ENCODE measurements at regions not wholly inside any gene's neighbourhood (a gene's known extent, or its start where the extent isn't known, plus 50 kb on each side); places are given as distances from the start of the nearest gene placed in this dataset.
A peak's percentile ranks its signal among the peaks of the same experiment; 100 is the strongest.

DNA sequence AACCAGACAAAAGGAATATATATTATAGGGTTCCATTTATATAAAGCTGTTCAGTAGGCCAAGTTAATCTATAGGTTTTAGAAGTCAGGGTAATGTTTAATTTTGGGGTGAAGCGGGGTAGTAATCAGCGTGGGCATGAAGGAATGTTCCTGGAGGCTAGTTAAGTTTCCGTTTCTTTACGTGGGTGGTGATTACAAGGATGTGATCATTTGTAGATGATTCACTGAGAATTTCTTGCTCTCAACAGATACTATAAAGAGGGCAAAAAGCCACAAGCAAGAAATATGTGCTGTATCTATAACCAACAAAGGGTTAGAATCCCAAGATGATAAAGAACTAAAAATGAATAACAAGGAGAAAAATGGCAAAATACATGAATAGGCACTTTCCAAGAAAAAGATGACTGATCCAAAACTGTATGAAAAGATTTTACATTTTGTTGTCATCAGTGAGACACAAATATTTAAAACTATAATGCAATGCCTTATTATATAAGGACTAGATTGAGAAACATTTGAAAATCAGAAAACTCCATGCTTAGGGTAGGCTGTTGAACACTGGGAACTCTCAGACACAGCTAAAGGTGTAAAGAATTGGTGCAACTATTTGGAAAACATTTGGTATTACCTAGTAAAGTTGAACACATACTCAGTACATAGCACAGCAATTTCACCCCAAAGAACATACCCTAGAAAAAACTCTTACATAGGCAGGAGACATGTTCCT is 224.3 kb upstream of the S1PR3 start:
- FAIRE-seq = peak; percentile 7
- WGBS (ENCODE audit: missing lambda C conversion rate) = 10% methylated on average over 4 of the region's 4 CpGs
- Histone ChIP-seq H3K4me3 (no peak overlapping the region), H3K9me3 (peaks cover 12% of the 10 kb centered on the region; the same call in 1 of the 3 replicates), H3K27ac (peak overlapping the region; percentile 56 to 64), H3K4me1 (peaks cover 26% of the 10 kb centered on the region), H3K4me2 (peak overlapping the region; percentile 52)
- peak; percentile 31; the same call in 1 of the 2 replicates for TF ChIP-seq GATA3 (IDR thresholded peaks at IDR 0.05; ENCODE audit: borderline replicate concordance)
- TF ChIP-seq, protein P1, sequence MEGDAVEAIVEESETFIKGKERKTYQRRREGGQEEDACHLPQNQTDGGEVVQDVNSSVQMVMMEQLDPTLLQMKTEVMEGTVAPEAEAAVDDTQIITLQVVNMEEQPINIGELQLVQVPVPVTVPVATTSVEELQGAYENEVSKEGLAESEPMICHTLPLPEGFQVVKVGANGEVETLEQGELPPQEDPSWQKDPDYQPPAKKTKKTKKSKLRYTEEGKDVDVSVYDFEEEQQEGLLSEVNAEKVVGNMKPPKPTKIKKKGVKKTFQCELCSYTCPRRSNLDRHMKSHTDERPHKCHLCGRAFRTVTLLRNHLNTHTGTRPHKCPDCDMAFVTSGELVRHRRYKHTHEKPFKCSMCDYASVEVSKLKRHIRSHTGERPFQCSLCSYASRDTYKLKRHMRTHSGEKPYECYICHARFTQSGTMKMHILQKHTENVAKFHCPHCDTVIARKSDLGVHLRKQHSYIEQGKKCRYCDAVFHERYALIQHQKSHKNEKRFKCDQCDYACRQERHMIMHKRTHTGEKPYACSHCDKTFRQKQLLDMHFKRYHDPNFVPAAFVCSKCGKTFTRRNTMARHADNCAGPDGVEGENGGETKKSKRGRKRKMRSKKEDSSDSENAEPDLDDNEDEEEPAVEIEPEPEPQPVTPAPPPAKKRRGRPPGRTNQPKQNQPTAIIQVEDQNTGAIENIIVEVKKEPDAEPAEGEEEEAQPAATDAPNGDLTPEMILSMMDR (IDR thresholded peaks at IDR 0.05) = no peak
- TF ChIP-seq PHF8 (IDR thresholded peaks at IDR 0.05; ENCODE audit: borderline replicate concordance, low read depth) = no peak
- TF ChIP-seq BHLHE40 (IDR thresholded peaks at IDR 0.05; ENCODE audit: low read depth, low read length) = no peak
- no peak for TF ChIP-seq HOXB13 (CRISPR knock-in tag; IDR thresholded peaks at IDR 0.05; ENCODE audit: low read depth)
- TF ChIP-seq FOSL2 (IDR thresholded peaks at IDR 0.05) = no peak
- TF ChIP-seq FOSL2 (CRISPR knock-in tag; IDR thresholded peaks at IDR 0.05) = peak; percentile 61; the same call in 1 of the 2 replicates
- peak; percentile 57 for TF ChIP-seq MAFK (IDR thresholded peaks at IDR 0.05; ENCODE audit: partially characterized antibody)
- TF ChIP-seq ESRRA (IDR thresholded peaks at IDR 0.05; ENCODE audit: borderline replicate concordance, low read length) = no peak
- no peak for TF ChIP-seq USF2 (IDR thresholded peaks at IDR 0.05)
- TF ChIP-seq KDM1A (IDR thresholded peaks at IDR 0.05; ENCODE audit: low read depth) = no peak
- no peak for TF ChIP-seq NFE2L2 (conservative IDR thresholded peaks at IDR 0.05; ENCODE audit: low read length)
- no peak for TF ChIP-seq ZFP36 (IDR thresholded peaks at IDR 0.05; ENCODE audit: borderline replicate concordance, partially characterized antibody)
- no peak for TF ChIP-seq POLR2A (IDR thresholded peaks at IDR 0.05; ENCODE audit: low read length)
- no peak for TF ChIP-seq EHF (CRISPR knock-in tag; IDR thresholded peaks at IDR 0.05)
- POLR2A ChIA-PET = no interaction called here
- CTCF ChIA-PET = no interaction called here
- peak in 1 of 2 experiments; percentile 38 for DNase-seq (ENCODE audit: low read depth in 1 of 2, low spot score in 1 of 2)
- peak in 1 of 2 experiments; percentile 70; a peak in 3 of 6 replicates for ATAC-seq

- ATAC-seq (peak in 1 of 2 experiments; percentile 31; a peak in 1 of 6 replicates), FAIRE-seq (no peak), DNase-seq (ENCODE audit: low read depth in 1 of 2, low spot score in 1 of 2) (no peak)
- Histone ChIP-seq H3K4me1 (peaks cover 31% of the 10 kb centered on the region), H3K9me3 (peaks cover 12% of the 10 kb centered on the region; the same call in 1 of the 3 replicates), H3K4me3 (no peak overlapping the region), H3K4me2 (peak overlapping the region; percentile 52), H3K27ac (peak overlapping the region; percentile 56 to 64; a peak in 5 of 6 replicates)
- ChIA-PET CTCF (no interaction called here), POLR2A (no interaction called here)
- TF ChIP-seq PBX3 (IDR thresholded peaks at IDR 0.05) = no peak
- TF ChIP-seq ZFP36 (IDR thresholded peaks at IDR 0.05; ENCODE audit: borderline replicate concordance, partially characterized antibody) = no peak
- TF ChIP-seq RFX5 (IDR thresholded peaks at IDR 0.05) = no peak
- no peak for TF ChIP-seq KDM1A (IDR thresholded peaks at IDR 0.05; ENCODE audit: low read depth)
- TF ChIP-seq, protein P2, sequence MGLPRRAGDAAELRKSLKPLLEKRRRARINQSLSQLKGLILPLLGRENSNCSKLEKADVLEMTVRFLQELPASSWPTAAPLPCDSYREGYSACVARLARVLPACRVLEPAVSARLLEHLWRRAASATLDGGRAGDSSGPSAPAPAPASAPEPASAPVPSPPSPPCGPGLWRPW (IDR thresholded peaks at IDR 0.05) = no peak
- TF ChIP-seq KDM5A (IDR thresholded peaks at IDR 0.05) = no peak
- TF ChIP-seq, protein P3, sequence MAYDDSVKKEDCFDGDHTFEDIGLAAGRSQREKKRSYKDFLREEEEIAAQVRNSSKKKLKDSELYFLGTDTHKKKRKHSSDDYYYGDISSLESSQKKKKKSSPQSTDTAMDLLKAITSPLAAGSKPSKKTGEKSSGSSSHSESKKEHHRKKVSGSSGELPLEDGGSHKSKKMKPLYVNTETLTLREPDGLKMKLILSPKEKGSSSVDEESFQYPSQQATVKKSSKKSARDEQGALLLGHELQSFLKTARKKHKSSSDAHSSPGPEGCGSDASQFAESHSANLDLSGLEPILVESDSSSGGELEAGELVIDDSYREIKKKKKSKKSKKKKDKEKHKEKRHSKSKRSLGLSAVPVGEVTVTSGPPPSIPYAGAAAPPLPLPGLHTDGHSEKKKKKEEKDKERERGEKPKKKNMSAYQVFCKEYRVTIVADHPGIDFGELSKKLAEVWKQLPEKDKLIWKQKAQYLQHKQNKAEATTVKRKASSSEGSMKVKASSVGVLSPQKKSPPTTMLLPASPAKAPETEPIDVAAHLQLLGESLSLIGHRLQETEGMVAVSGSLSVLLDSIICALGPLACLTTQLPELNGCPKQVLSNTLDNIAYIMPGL (CRISPR knock-in tag; IDR thresholded peaks at IDR 0.05; ENCODE audit: borderline replicate concordance) = no peak
- no peak for TF ChIP-seq SMC3 (IDR thresholded peaks at IDR 0.05)
- no peak for TF ChIP-seq NFE2L2 (conservative IDR thresholded peaks at IDR 0.05; ENCODE audit: low read length)
- no peak for TF ChIP-seq HOXA7 (CRISPR knock-in tag; IDR thresholded peaks at IDR 0.05)
- no peak for TF ChIP-seq GATA3 (IDR thresholded peaks at IDR 0.05; ENCODE audit: borderline replicate concordance)
- TF ChIP-seq POLR2AphosphoS2 (conservative IDR thresholded peaks at IDR 0.05; ENCODE audit: low read length) = no peak
- TF ChIP-seq ZSCAN20 (CRISPR knock-in tag; IDR thresholded peaks at IDR 0.05) = no peak
- TF ChIP-seq NR3C1 (IDR thresholded peaks at IDR 0.05) = no peak
These were observed 223.8 kb upstream of the S1PR3 start for GRCh38 chr9:88767504-88767790.
